Mammary epithelial cell (primary cell): ENCODE measurements at regions not wholly inside any gene's neighbourhood (a gene's known extent, or its start where the extent isn't known, plus 50 kb on each side); places are given as distances from the start of the nearest gene placed in this dataset.

Source experiments
- CTCF ChIP-seq, 2 donors: IDR thresholded peaks in 1 of 2; conservative IDR thresholded peaks in 1 of 2; 2 replicates each; pipeline ENCODE4 v1.5.1; 2011 to 2012; ENCODE audit warnings: inconsistent platforms in 2 of 2, low read length in 2 of 2, mild to moderate bottlenecking in 2 of 2, control low read depth in 1 of 2, low read depth in 1 of 2; ENCODE audit not compliant: insufficient read depth in 1 of 2; ENCODE audit errors: extremely low read depth in 1 of 2
- EZH2 ChIP-seq: IDR thresholded peaks from 2 replicates; pipeline ENCODE4 v1.6.1; 2012; ENCODE audit warnings: low read length, inconsistent platforms, borderline replicate concordance

DNA sequence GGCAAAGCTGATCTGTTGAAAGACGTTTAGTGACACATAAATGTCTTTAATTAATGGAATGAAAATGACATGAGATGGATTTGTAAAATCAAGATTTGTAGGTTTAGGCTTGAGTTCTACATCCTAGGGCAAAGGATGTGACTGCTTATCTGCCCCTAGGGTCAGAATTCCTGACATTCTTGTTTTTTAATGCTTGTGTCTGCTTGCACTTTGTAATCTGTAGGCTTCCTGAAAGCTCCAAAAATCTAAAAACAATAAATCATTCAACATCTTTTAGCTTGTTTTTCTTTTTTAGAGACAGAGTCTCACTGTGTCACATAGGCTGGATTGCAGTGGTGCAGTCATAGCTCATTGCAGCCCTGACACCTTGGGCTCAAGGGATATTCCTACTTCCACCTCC lies 107.9 kb upstream of the MLIP start:
- no peak for TF ChIP-seq CTCF (conservative IDR thresholded peaks at IDR 0.05 in 1 of 2, IDR thresholded peaks at IDR 0.05 in 1 of 2; ENCODE audit: extremely low read depth in 1 of 2, insufficient read depth in 1 of 2, low read depth in 1 of 2, low read length in 2 of 2)
- no peak for TF ChIP-seq EZH2
